Esophagus squamous epithelium (tissue), 4 donors: ENCODE measurements at regions not wholly inside any gene's neighbourhood (a gene's known extent, or its start where the extent isn't known, plus 50 kb on each side); places are given as distances from the start of the nearest gene placed in this dataset.

Source experiments
- CTCF ChIP-seq, 6 experiments: fragments of 450-650 bp in 4 of 6; fragments of 200-600 bp in 2 of 6; sonication (generic) in 2 of 6; IDR thresholded peaks; one replicate each; pipeline ENCODE4 v1.5.1; 2016 to 2019; ENCODE audit warnings: antibody characterized with exemption in 6 of 6, mild to moderate bottlenecking in 4 of 6, moderate library complexity in 4 of 6
- POLR2A ChIP-seq, 4 donors: fragments of 450-650 bp; IDR thresholded peaks; one replicate each; pipeline ENCODE4 v1.6.1; 2017; ENCODE audit warnings: antibody characterized with exemption in 4 of 4, mild to moderate bottlenecking in 4 of 4, moderate library complexity in 3 of 4

- no peak for TF ChIP-seq POLR2A (IDR thresholded peaks at IDR 0.05)
- TF ChIP-seq CTCF (IDR thresholded peaks at IDR 0.05): no peak
Measured at GRCh38 chr21:16005996-16006395, 276.2 kb downstream of the USP25 start.
